H1 (cell line): ENCODE measurements at regions not wholly inside any gene's neighbourhood (a gene's known extent, or its start where the extent isn't known, plus 50 kb on each side); places are given as distances from the start of the nearest gene placed in this dataset.

Experiments
- CTCF ChIA-PET: fragments of 300-600 bp; sonication (Branson Sonifier 250); formaldehyde crosslinking; loops from one replicate; lab custom pipeline; 2021; ENCODE audit not compliant: partially characterized antibody; lab: Charles Lee
- POLR2A ChIA-PET: fragments of 300-600 bp; sonication (Branson Sonifier 250); formaldehyde crosslinking; loops from one replicate; lab custom pipeline; 2021; ENCODE audit warnings: inconsistent platforms; ENCODE audit not compliant: partially characterized antibody; lab: Charles Lee
- DNase-seq, 2 experiments: peaks; one replicate each; pipeline versions ENCODE4 v3.0.0 to v3.0.0-alpha.2; 2010 to 2022; ENCODE audit warnings: low spot score in 2 of 2, low read depth in 1 of 2, mixed read lengths in 1 of 2
- FAIRE-seq: peaks from 2 replicates; lab custom pipeline; 2011; peaks lifted over from hg19 to GRCh38; lab: Jason Lieb, UNC
- H2AFZ ChIP-seq: 2 replicates; pipeline ENCODE4 v1.8.1; 2012; ENCODE audit warnings: low read length, inconsistent platforms
- H2AK5ac ChIP-seq: 2 replicates; pipeline ENCODE4 v1.6.1; 2013; ENCODE audit warnings: low read depth, low read length
- H2BK120ac ChIP-seq: replicated peaks from 2 replicates; pipeline ENCODE3; 2013; ENCODE audit warnings: low read depth, low read length, inconsistent platforms
- H2BK12ac ChIP-seq: 2 replicates; pipeline ENCODE4 v1.6.1; 2013; ENCODE audit warnings: low read depth, low read length
- H2BK15ac ChIP-seq: 2 replicates; pipeline ENCODE4 v1.6.1; 2013; ENCODE audit warnings: low read length
- H2BK20ac ChIP-seq: 2 replicates; pipeline ENCODE4 v1.6.1; 2013; ENCODE audit warnings: low read length
- H2BK5ac ChIP-seq: 2 replicates; pipeline ENCODE4 v1.6.1; 2013; ENCODE audit warnings: low read depth, low read length
- H3K14ac ChIP-seq: 2 replicates; pipeline ENCODE4 v1.6.1; 2013; ENCODE audit warnings: inconsistent platforms; ENCODE audit not compliant: insufficient read length
- H3K18ac ChIP-seq: 2 replicates; pipeline ENCODE4 v1.6.1; 2013; ENCODE audit warnings: low read length; ENCODE audit errors: extremely low read depth
- H3K23ac ChIP-seq: 2 replicates; pipeline ENCODE4 v1.6.1; 2013; ENCODE audit warnings: inconsistent platforms; ENCODE audit not compliant: insufficient read length
- H3K23me2 ChIP-seq: 2 replicates; pipeline ENCODE4 v1.6.1; 2013; ENCODE audit warnings: low read depth, low read length
- H3K27ac ChIP-seq: 2 replicates; pipeline ENCODE4 v1.6.1; 2011; ENCODE audit warnings: low read depth, low read length, inconsistent platforms
- H3K27me3 ChIP-seq, 4 experiments: replicated peaks in 1 of 4; 1 replicate in 1 of 4; 2 replicates in 3 of 4; pipeline versions ENCODE4 v1.6.1 to v1.8.1; 2011 to 2013; ENCODE audit warnings: low read length in 3 of 4, mild to moderate bottlenecking in 3 of 4, inconsistent platforms in 2 of 4, mixed read lengths in 2 of 4, moderate library complexity in 1 of 4; ENCODE audit not compliant: control insufficient read depth in 3 of 4, insufficient read depth in 3 of 4; ENCODE audit errors: extremely low read depth in 1 of 4
- H3K36me3 ChIP-seq, 4 experiments: 2 replicates each; pipeline versions ENCODE4 v1.6.1 to v1.8.1; 2011 to 2013; ENCODE audit warnings: mild to moderate bottlenecking in 4 of 4, low read length in 3 of 4, moderate library complexity in 2 of 4, control low read depth in 1 of 4, inconsistent platforms in 1 of 4; ENCODE audit not compliant: insufficient read depth in 4 of 4, control insufficient read depth in 2 of 4
- H3K4ac ChIP-seq: replicated peaks from 2 replicates; pipeline ENCODE3; 2013; ENCODE audit warnings: low read length, low read depth, mixed read lengths, inconsistent platforms; ENCODE audit not compliant: insufficient read length
- H3K4me1 ChIP-seq, 4 experiments: replicated peaks in 1 of 4; 1 replicate in 1 of 4; 2 replicates in 3 of 4; pipeline versions ENCODE4 v1.6.1 to v1.8.1; 2011 to 2013; ENCODE audit warnings: low read length in 3 of 4, inconsistent platforms in 2 of 4, mixed read lengths in 1 of 4; ENCODE audit not compliant: insufficient read depth in 4 of 4, control insufficient read depth in 3 of 4
- H3K4me2 ChIP-seq, 2 experiments: 2 replicates each; pipeline versions ENCODE4 v1.6.1 to v1.8.1; 2011 to 2013; ENCODE audit warnings: low read depth in 2 of 2, low read length in 2 of 2, control low read depth in 1 of 2, inconsistent platforms in 1 of 2, mild to moderate bottlenecking in 1 of 2; ENCODE audit not compliant: insufficient read depth in 1 of 2
- H3K4me3 ChIP-seq, 4 experiments: fragments of 200-600, 300-600 bp in 1 of 4; sonication (generic), shearing (Covaris generic), sonication (Bioruptor Twin) in 1 of 4; 2 replicates each; pipeline versions ENCODE4 v1.5.1 to v1.8.1; 2011 to 2016; ENCODE audit warnings: low read length in 4 of 4, low read depth in 3 of 4, control low read depth in 2 of 4, inconsistent platforms in 2 of 4, mild to moderate bottlenecking in 2 of 4, mixed read lengths in 1 of 4, moderate library complexity in 1 of 4; ENCODE audit not compliant: insufficient read depth in 2 of 4; ENCODE audit errors: extremely low read depth in 1 of 4
- H3K56ac ChIP-seq: replicated peaks from 2 replicates; pipeline ENCODE3; 2013; ENCODE audit warnings: low read depth, mild to moderate bottlenecking, mixed read lengths, low read length, inconsistent platforms; ENCODE audit not compliant: insufficient read length
- H3K79me1 ChIP-seq: 2 replicates; pipeline ENCODE4 v1.6.1; 2013; ENCODE audit warnings: low read depth, low read length, control low read depth
- H3K79me2 ChIP-seq, 2 experiments: 2 replicates each; pipeline versions ENCODE4 v1.6.1 to v1.8.1; 2012 to 2013; ENCODE audit warnings: low read length in 2 of 2, mild to moderate bottlenecking in 2 of 2, inconsistent platforms in 1 of 2; ENCODE audit not compliant: insufficient read depth in 2 of 2, control insufficient read depth in 1 of 2
- H3K9ac ChIP-seq, 4 experiments: replicated peaks in 1 of 4; 1 replicate in 1 of 4; 2 replicates in 3 of 4; pipeline versions ENCODE4 v1.6.1 to v1.8.1; 2011 to 2013; ENCODE audit warnings: low read depth in 3 of 4, low read length in 3 of 4, control low read depth in 2 of 4, mild to moderate bottlenecking in 2 of 4, moderate library complexity in 2 of 4, inconsistent platforms in 1 of 4; ENCODE audit errors: extremely low read depth in 1 of 4
- H3K9me3 ChIP-seq, 2 experiments: 2 replicates each; pipeline versions ENCODE4 v1.6.1 to v1.8.1; 2012 to 2013; ENCODE audit warnings: mild to moderate bottlenecking in 2 of 2, moderate library complexity in 2 of 2, control low read depth in 1 of 2, inconsistent platforms in 1 of 2, low read depth in 1 of 2, low read length in 1 of 2, mixed read lengths in 1 of 2; ENCODE audit not compliant: insufficient read depth in 2 of 2
- H4K20me1 ChIP-seq, 2 experiments: replicated peaks in 1 of 2; 2 replicates each; pipeline versions ENCODE3 to v1.8.1; 2011 to 2013; ENCODE audit warnings: inconsistent platforms in 2 of 2, low read length in 2 of 2, mild to moderate bottlenecking in 1 of 2; ENCODE audit not compliant: insufficient read depth in 2 of 2, control insufficient read depth in 1 of 2
- H4K5ac ChIP-seq: 2 replicates; pipeline ENCODE4 v1.6.1; 2013; ENCODE audit warnings: low read length, low read depth, mixed read lengths, inconsistent platforms; ENCODE audit not compliant: insufficient read length
- H4K8ac ChIP-seq: 2 replicates; pipeline ENCODE4 v1.8.0; 2013; ENCODE audit warnings: mild to moderate bottlenecking, moderate library complexity, low read length, inconsistent platforms; ENCODE audit not compliant: insufficient read depth; ENCODE audit errors: extremely low read depth
- H4K91ac ChIP-seq: replicated peaks from 2 replicates; pipeline ENCODE3; 2013; ENCODE audit warnings: low read length, mixed read lengths, inconsistent platforms; ENCODE audit not compliant: insufficient read length
- ATF3 ChIP-seq: IDR thresholded peaks from 2 replicates; pipeline ENCODE4 v1.6.1; 2011; ENCODE audit warnings: low read depth, mild to moderate bottlenecking, low read length; ENCODE audit not compliant: insufficient read depth
- CBX8 ChIP-seq: fragments of 300-800, 300-1000 bp; sonication (generic); IDR thresholded peaks from 2 replicates; pipeline ENCODE4 v1.7.1; 2016; ENCODE audit warnings: low read depth, low read length, borderline replicate concordance
- FOSL1 ChIP-seq: IDR thresholded peaks from 2 replicates; pipeline ENCODE4 v1.6.1; 2011; ENCODE audit warnings: mild to moderate bottlenecking, low read depth, low read length, moderate library complexity; ENCODE audit not compliant: insufficient read depth
- GTF2F1 ChIP-seq: IDR thresholded peaks from 2 replicates; pipeline ENCODE4 v1.6.1; 2012; ENCODE audit warnings: low read depth, low read length, improper control_type of control experiment, borderline replicate concordance
- HDAC2 ChIP-seq, 2 experiments: fragments of 300-600 bp in 1 of 2; sonication (generic) in 1 of 2; IDR thresholded peaks; 2 replicates each; pipeline ENCODE4 v1.6.1; 2011 to 2012; ENCODE audit warnings: low read depth in 2 of 2, low read length in 2 of 2, mild to moderate bottlenecking in 2 of 2, moderate library complexity in 2 of 2, borderline replicate concordance in 1 of 2, inconsistent platforms in 1 of 2
- JUN ChIP-seq: IDR thresholded peaks from 2 replicates; pipeline ENCODE4 v1.6.1; 2011; ENCODE audit warnings: low read depth, mild to moderate bottlenecking, improper control_type of control experiment, low read length
- POLR2AphosphoS5 ChIP-seq: IDR thresholded peaks from 2 replicates; pipeline ENCODE4 v1.6.1; 2011; ENCODE audit warnings: low read depth, low read length
- SAP30 ChIP-seq: fragments of 300-600 bp; sonication (generic); IDR thresholded peaks from 2 replicates; pipeline ENCODE4 v1.7.1; 2012; ENCODE audit warnings: low read length, moderate library complexity, mild to moderate bottlenecking, inconsistent platforms; ENCODE audit not compliant: insufficient read depth, insufficient replicate concordance
- SIX5 ChIP-seq: IDR thresholded peaks from 2 replicates; pipeline ENCODE4 v1.6.1; 2011; ENCODE audit warnings: mild to moderate bottlenecking, low read depth, low read length
- SRF ChIP-seq: IDR thresholded peaks from 2 replicates; pipeline ENCODE4 v1.6.1; 2011; ENCODE audit warnings: mild to moderate bottlenecking, low read depth, low read length, moderate library complexity
- TEAD4 ChIP-seq: IDR thresholded peaks from 2 replicates; pipeline ENCODE4 v1.6.1; 2012; ENCODE audit warnings: low read depth, low read length, inconsistent platforms, mixed read lengths
- WGBS, 2 experiments: shearing (Covaris generic) in 1 of 2; methylation state at CpG; one replicate each; pipeline versions ENCODE4 v1.1.6 to v1.1.7; 2013 to 2015; ENCODE audit warnings: low lambda C conversion rate in 2 of 2, mixed read lengths in 2 of 2, inconsistent platforms in 1 of 2, low coverage in 1 of 2, missing lambda C conversion rate in 1 of 2; ENCODE audit not compliant: insufficient replicate concordance in 2 of 2, insufficient coverage in 1 of 2, insufficient read length in 1 of 2; ENCODE audit errors: extremely low coverage in 1 of 2, missing lambda C conversion rate in 1 of 2; 5-methylcytosine and 5-hydroxymethylcytosine counted together

GRCh38 chr2:143936848-143937722 is 582.8 kb downstream of the ZEB2 start:
- CTCF ChIA-PET, result interaction anchor here (0.6 kb wide), 1 partner anchor 424 kb away, joined by 3 read pairs; no protein-coding TSS in a partner anchor
- no peak for TF ChIP-seq CBX8
- TF ChIP-seq TEAD4, result no peak
- TF ChIP-seq GTF2F1, result no peak
- no peak for TF ChIP-seq HDAC2 (IDR thresholded peaks at IDR 0.05; ENCODE audit: borderline replicate concordance in 1 of 2, low read depth in 2 of 2, low read length in 2 of 2)
- no peak for TF ChIP-seq ATF3
- no peak for TF ChIP-seq SIX5
- no peak for TF ChIP-seq JUN
- TF ChIP-seq SAP30, result no peak
- no peak for TF ChIP-seq SRF
- no peak for TF ChIP-seq FOSL1
- no peak for TF ChIP-seq POLR2AphosphoS5

More at GRCh38 chr2:143936848-143937722, 582.8 kb downstream of the ZEB2 start:
- Histone ChIP-seq H3K9me3 (no peaks in the 10 kb centered on the region), H2BK15ac (peak overlapping the region; percentile 90; the same call in 1 of the 2 replicates), H4K91ac (peak overlapping the region; percentile 96), H3K79me1 (no peaks in the 10 kb centered on the region), H2AFZ (peak overlapping the region; percentile 70; the same call in 1 of the 2 replicates), H4K20me1 (no peaks in the 10 kb centered on the region), H4K8ac (peak overlapping the region; percentile 91), H3K23me2 (peaks cover 13% of the 10 kb centered on the region), H2BK20ac (no peak overlapping the region), H3K4ac (peak overlapping the region; percentile 59), H3K27ac (no peak overlapping the region), H3K23ac (no peak overlapping the region), H3K56ac (no peak overlapping the region), H3K14ac (peak overlapping the region; percentile 54), H3K4me1 (peaks cover 3 to 13% (median 8%) of the 10 kb centered on the region in 4 experiments; a peak in 6 of 7 replicates), H3K27me3 (peaks cover 6 to 26% (median 22%) of the 10 kb centered on the region in 4 experiments), H3K4me2 (peak overlapping the region; percentile 86 to 95), H3K9ac (peak overlapping the region in 2 of 4 experiments; percentile 48 to 67; a peak in 4 of 7 replicates), H3K18ac (peak overlapping the region; percentile 85), H2AK5ac (no peak overlapping the region), H2BK12ac (peak overlapping the region; percentile 93), H2BK5ac (peak overlapping the region; percentile 38; the same call in 1 of the 2 replicates), H4K5ac (peak overlapping the region; percentile 0), H3K79me2 (no peaks in the 10 kb centered on the region), H3K4me3 (peak overlapping the region; percentile 47 to 64 (median 56)), H2BK120ac (no peak overlapping the region), H3K36me3 (no peaks in the 10 kb centered on the region)
- 1% methylated on average over 81 of the region's 108 CpGs; no CpG with 5 or more reads in 1 of the 2 experiments for WGBS, 2 experiments
- POLR2A ChIA-PET, result no interaction called here
- DNase-seq, result peak; percentile 23 to 77
- no peak for FAIRE-seq
